ENCODE measurements at regions not wholly inside any gene's neighbourhood (a gene's known extent, or its start where the extent isn't known, plus 50 kb on each side); places are given as distances from the start of the nearest gene placed in this dataset.

DNA sequence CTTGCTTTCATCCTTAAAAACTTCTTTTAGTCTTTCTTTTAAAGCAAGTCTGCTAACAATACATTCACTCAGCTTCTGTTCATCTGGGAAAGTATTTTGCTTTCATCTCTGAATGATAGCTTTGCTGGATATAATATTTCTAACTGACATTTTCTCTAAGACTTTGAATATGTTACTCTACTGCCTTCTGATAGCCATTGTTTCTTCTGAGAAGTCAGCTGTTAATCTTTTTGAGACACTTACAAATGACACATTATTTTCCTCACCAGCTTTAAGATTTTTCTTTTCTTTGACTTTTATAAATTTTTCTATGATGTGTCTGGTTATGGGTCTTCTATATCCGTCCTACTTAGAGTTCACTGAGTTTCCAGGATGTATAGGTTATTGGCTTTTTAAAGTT lies 643.1 kb downstream of the KCNA4 start:
- TF ChIP-seq POLR2A (IDR thresholded peaks at IDR 0.05; ENCODE audit: low read depth, low read length) (no peak), POLR2AphosphoS5 (IDR thresholded peaks at IDR 0.05; ENCODE audit: low read depth, low read length) (no peak)
